ENCODE measurements at regions not wholly inside any gene's neighbourhood (a gene's known extent, or its start where the extent isn't known, plus 50 kb on each side); places are given as distances from the start of the nearest gene placed in this dataset.

- no peaks in the 10 kb centered on the region for H3K4me1 ChIP-seq (ENCODE audit: control insufficient read depth in 2 of 3, insufficient read depth in 2 of 3, low read depth in 1 of 3, low read length in 3 of 3)
- TF ChIP-seq, protein P1, sequence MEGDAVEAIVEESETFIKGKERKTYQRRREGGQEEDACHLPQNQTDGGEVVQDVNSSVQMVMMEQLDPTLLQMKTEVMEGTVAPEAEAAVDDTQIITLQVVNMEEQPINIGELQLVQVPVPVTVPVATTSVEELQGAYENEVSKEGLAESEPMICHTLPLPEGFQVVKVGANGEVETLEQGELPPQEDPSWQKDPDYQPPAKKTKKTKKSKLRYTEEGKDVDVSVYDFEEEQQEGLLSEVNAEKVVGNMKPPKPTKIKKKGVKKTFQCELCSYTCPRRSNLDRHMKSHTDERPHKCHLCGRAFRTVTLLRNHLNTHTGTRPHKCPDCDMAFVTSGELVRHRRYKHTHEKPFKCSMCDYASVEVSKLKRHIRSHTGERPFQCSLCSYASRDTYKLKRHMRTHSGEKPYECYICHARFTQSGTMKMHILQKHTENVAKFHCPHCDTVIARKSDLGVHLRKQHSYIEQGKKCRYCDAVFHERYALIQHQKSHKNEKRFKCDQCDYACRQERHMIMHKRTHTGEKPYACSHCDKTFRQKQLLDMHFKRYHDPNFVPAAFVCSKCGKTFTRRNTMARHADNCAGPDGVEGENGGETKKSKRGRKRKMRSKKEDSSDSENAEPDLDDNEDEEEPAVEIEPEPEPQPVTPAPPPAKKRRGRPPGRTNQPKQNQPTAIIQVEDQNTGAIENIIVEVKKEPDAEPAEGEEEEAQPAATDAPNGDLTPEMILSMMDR (IDR thresholded peaks at IDR 0.05; ENCODE audit: borderline replicate concordance, extremely low read depth, insufficient read depth) = no peak
- no peaks in the 10 kb centered on the region for H3K9me3 ChIP-seq (ENCODE audit: control insufficient read depth in 2 of 3, insufficient read depth in 1 of 3, low read length in 3 of 3)
- intact Hi-C loops (cut with DNase I) = no loop called here
- no peaks in the 10 kb centered on the region for H3K36me3 ChIP-seq (ENCODE audit: control insufficient read depth in 2 of 3, insufficient read depth in 3 of 3, low read length in 3 of 3)
- DNase-seq (no peak), FAIRE-seq (no peak)
- H3K4me3 ChIP-seq (ENCODE audit: low read length in 3 of 3) = no peak overlapping the region
- H3K27ac ChIP-seq (ENCODE audit: low read depth in 2 of 2, low read length in 2 of 2) = no peak overlapping the region
- H3K9ac ChIP-seq (ENCODE audit: low read length in 3 of 3) = no peak overlapping the region
- no peaks in the 10 kb centered on the region for H3K27me3 ChIP-seq (ENCODE audit: control insufficient read depth, insufficient read depth, low read length)
These were observed 1417.3 kb downstream of the OLFM4 start for GRCh38 chr13:54445865-54446264.

DNA sequence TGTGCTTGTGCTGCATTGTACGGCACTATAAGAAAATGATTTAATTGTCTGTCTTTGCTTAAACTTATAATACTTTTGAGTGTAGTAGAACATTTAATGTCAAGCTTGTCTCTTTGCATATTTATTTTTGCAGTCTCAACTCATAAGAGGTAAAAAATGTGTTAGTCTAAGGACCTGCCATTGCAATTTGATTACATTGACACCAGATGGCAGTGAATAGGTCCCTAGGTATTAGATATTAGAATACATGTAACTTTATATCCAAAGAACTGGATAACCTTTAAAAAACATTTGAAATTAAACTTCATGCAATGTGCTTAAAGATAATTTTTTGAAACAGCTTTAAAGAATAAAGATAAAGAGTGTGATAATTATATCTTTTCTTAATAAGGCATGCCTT is 1421.3 kb downstream of the OLFM4 start:
- TF ChIP-seq, protein P1 (IDR thresholded peaks at IDR 0.05; ENCODE audit: borderline replicate concordance, extremely low read depth, insufficient read depth) = no peak
- Histone ChIP-seq H3K27ac (ENCODE audit: low read depth in 2 of 2, low read length in 2 of 2) (no peak overlapping the region), H3K36me3 (ENCODE audit: control insufficient read depth in 2 of 3, insufficient read depth in 3 of 3, low read length in 3 of 3) (no peaks in the 10 kb centered on the region), H3K9me3 (ENCODE audit: control insufficient read depth in 2 of 3, insufficient read depth in 1 of 3, low read length in 3 of 3) (no peaks in the 10 kb centered on the region), H3K27me3 (ENCODE audit: control insufficient read depth, insufficient read depth, low read length) (no peaks in the 10 kb centered on the region), H3K9ac (ENCODE audit: low read length in 3 of 3) (no peak overlapping the region), H3K4me3 (ENCODE audit: low read length in 3 of 3) (no peak overlapping the region), H3K4me1 (ENCODE audit: control insufficient read depth in 2 of 3, insufficient read depth in 2 of 3, low read depth in 1 of 3, low read length in 3 of 3) (no peaks in the 10 kb centered on the region)
- DNase-seq = peak in 1 of 5 donors; percentile 0
- intact Hi-C loops (cut with DNase I) = no loop called here
- FAIRE-seq = no peak

- Histone ChIP-seq H3K27ac (ENCODE audit: low read depth in 2 of 2, low read length in 2 of 2) (no peak overlapping the region), H3K4me1 (ENCODE audit: control insufficient read depth in 2 of 3, insufficient read depth in 2 of 3, low read depth in 1 of 3, low read length in 3 of 3) (no peaks in the 10 kb centered on the region), H3K27me3 (ENCODE audit: control insufficient read depth, insufficient read depth, low read length) (no peaks in the 10 kb centered on the region), H3K9ac (ENCODE audit: low read length in 3 of 3) (no peak overlapping the region), H3K9me3 (ENCODE audit: control insufficient read depth in 2 of 3, insufficient read depth in 1 of 3, low read length in 3 of 3) (peaks cover 0 to 2% (median 0%) of the 10 kb centered on the region in 3 donors), H3K4me3 (ENCODE audit: low read length in 3 of 3) (no peak overlapping the region), H3K36me3 (ENCODE audit: control insufficient read depth in 2 of 3, insufficient read depth in 3 of 3, low read length in 3 of 3) (no peaks in the 10 kb centered on the region)
- DNase-seq (no peak), FAIRE-seq (no peak)
- TF ChIP-seq, protein P1 (IDR thresholded peaks at IDR 0.05; ENCODE audit: borderline replicate concordance, extremely low read depth, insufficient read depth) = no peak
- intact Hi-C loops (cut with DNase I) = no loop called here
These were observed 1455.6 kb downstream of the OLFM4 start for GRCh38 chr13:54484166-54484565.

Data from kidney (tissue), 13 donors.